HCT116 (cell line): ENCODE measurements at regions not wholly inside any gene's neighbourhood (a gene's known extent, or its start where the extent isn't known, plus 50 kb on each side); places are given as distances from the start of the nearest gene placed in this dataset.

Source experiments
- ATAC-seq: fragments of 200-7000 bp; cut with Tn5 transposase; 2 replicates; pipeline ENCODE4 v1.9.1; 2020; ENCODE audit warnings: mild to moderate bottlenecking, moderate library complexity
- BruUV-seq: library from RNA; stranded (reverse); fragments of 400-500 nt; replicated peaks from 2 replicates; lab custom pipeline; 2021; lab: Mats Ljungman, UMichigan
- CTCF ChIA-PET: fragments of 300-600 bp; sonication (Branson Sonifier 250); formaldehyde crosslinking; loops from one replicate; lab custom pipeline; 2021; ENCODE audit warnings: antibody characterized with exemption; lab: Charles Lee
- POLR2A ChIA-PET: fragments of 300-600, 350-600 bp; sonication (Branson Sonifier 250); formaldehyde crosslinking; loops from one replicate; lab custom pipeline; 2021; ENCODE audit warnings: antibody characterized with exemption; lab: Charles Lee
- RAD21 ChIA-PET, 2 experiments: fragments of 300-600 bp; sonication (Branson Sonifier 250); formaldehyde crosslinking; loops; one replicate each; lab custom pipeline; 2023; ENCODE audit warnings: low total read pairs in 2 of 2; ENCODE audit not compliant: uncharacterized antibody in 2 of 2, unreplicated experiment in 2 of 2, low non-redundant PET in 1 of 2; lab: Charles Lee
- DNase-seq: peaks from one replicate; pipeline ENCODE4 v3.0.0-alpha.2; 2010; ENCODE audit warnings: low read depth, low spot score
- H2AFZ ChIP-seq: fragments of 200-600 bp; shearing (Covaris generic), sonication (generic); 2 replicates; pipeline ENCODE4 v1.6.1; 2017; ENCODE audit warnings: low read depth, mixed run types, mixed read lengths, antibody characterized with exemption, low read length; ENCODE audit not compliant: poor library complexity, severe bottlenecking
- H3K27ac ChIP-seq: 2 replicates; pipeline ENCODE4 v1.5.1; 2012; ENCODE audit warnings: low read depth, low read length
- H3K27me3 ChIP-seq: fragments of 200-600 bp; sonication (generic); 2 replicates; pipeline ENCODE4 v1.6.1; 2016; ENCODE audit warnings: mixed run types, low read length, mixed read lengths; ENCODE audit not compliant: insufficient read depth
- H3K36me3 ChIP-seq, 2 experiments: fragments of 200-500 bp in 1 of 2; fragments of 200-600 bp in 1 of 2; sonication (Bioruptor generic) in 1 of 2; sonication (generic) in 1 of 2; 2 replicates each; pipeline versions ENCODE4 v1.5.1 to v1.6.1; 2014 to 2016; ENCODE audit warnings: low read length in 2 of 2, inconsistent platforms in 1 of 2, mixed read lengths in 1 of 2, mixed run types in 1 of 2; ENCODE audit not compliant: insufficient read depth in 2 of 2, control insufficient read depth in 1 of 2
- H3K4me1 ChIP-seq, 2 experiments: fragments of 200-600 bp in 1 of 2; sonication (generic) in 1 of 2; 2 replicates each; pipeline versions ENCODE4 v1.5.1 to v1.6.1; 2012 to 2017; ENCODE audit warnings: low read length in 2 of 2, inconsistent platforms in 1 of 2, mild to moderate bottlenecking in 1 of 2, mixed read lengths in 1 of 2, mixed run types in 1 of 2, moderate library complexity in 1 of 2; ENCODE audit not compliant: insufficient read depth in 2 of 2, control insufficient read depth in 1 of 2
- H3K4me2 ChIP-seq: fragments of 200-600 bp; sonication (generic); 2 replicates; pipeline ENCODE4 v1.6.1; 2017; ENCODE audit warnings: mixed run types, low read length, mixed read lengths
- H3K4me3 ChIP-seq, 2 experiments: fragments of 200-600 bp in 1 of 2; sonication (generic) in 1 of 2; replicated peaks in 1 of 2; 2 replicates each; pipeline ENCODE4 v1.5.1; 2011 to 2016; ENCODE audit warnings: low read length in 2 of 2, control low read depth in 1 of 2, low read depth in 1 of 2, mild to moderate bottlenecking in 1 of 2, mixed read lengths in 1 of 2, mixed run types in 1 of 2
- H3K79me2 ChIP-seq: fragments of 200-600 bp; sonication (generic); 2 replicates; pipeline ENCODE4 v1.6.1; 2017; ENCODE audit warnings: mild to moderate bottlenecking, mixed run types, low read length, moderate library complexity, mixed read lengths; ENCODE audit not compliant: insufficient read depth
- H3K9ac ChIP-seq: fragments of 200-600 bp; sonication (generic); 2 replicates; pipeline ENCODE4 v1.6.1; 2016; ENCODE audit warnings: low read length, mixed read lengths
- H3K9me2 ChIP-seq: fragments of 200-600 bp; sonication (generic), shearing (Covaris generic); 2 replicates; pipeline ENCODE4 v1.6.1; 2017; ENCODE audit warnings: mixed run types, mild to moderate bottlenecking, moderate library complexity; ENCODE audit not compliant: insufficient read depth
- H3K9me3 ChIP-seq, 2 experiments: fragments of 200-500 bp in 1 of 2; fragments of 200-600 bp in 1 of 2; sonication (Bioruptor generic) in 1 of 2; sonication (generic) in 1 of 2; 2 replicates each; pipeline ENCODE4 v1.6.1; 2014 to 2017; ENCODE audit warnings: low read length in 2 of 2, mixed read lengths in 2 of 2, inconsistent platforms in 1 of 2, low read depth in 1 of 2, mild to moderate bottlenecking in 1 of 2, mixed run types in 1 of 2, moderate library complexity in 1 of 2; ENCODE audit not compliant: control insufficient read depth in 1 of 2, insufficient read depth in 1 of 2
- H4K20me1 ChIP-seq: fragments of 200-600 bp; sonication (generic), shearing (Covaris generic); 2 replicates; pipeline ENCODE4 v1.6.1; 2017; ENCODE audit warnings: mixed run types, mild to moderate bottlenecking, moderate library complexity; ENCODE audit not compliant: insufficient read depth
- ATF3 ChIP-seq: IDR thresholded peaks from 2 replicates; pipeline ENCODE4 v1.6.1; 2012
- CBX3 ChIP-seq: IDR thresholded peaks from 2 replicates; pipeline ENCODE4 v1.6.1; 2012; ENCODE audit warnings: low read depth
- EZH2 ChIP-seq: fragments of 200-600 bp; sonication (generic); IDR thresholded peaks from 2 replicates; pipeline ENCODE4 v1.6.1; 2017; ENCODE audit warnings: antibody characterized with exemption, mixed run types
- RAD21 ChIP-seq: IDR thresholded peaks from 2 replicates; pipeline ENCODE4 v1.6.1; 2012; ENCODE audit warnings: low read depth, mild to moderate bottlenecking
- intact Hi-C: fragments of 100-400 bp; cut with micrococcal nuclease; formaldehyde crosslinking; loops from 2 replicates; pipeline ENCODE4 v1.10.0; 2022

- ChIA-PET POLR2A (no interaction called here), CTCF (interaction anchor here (1.3 kb wide), 1 partner anchor 10 kb away, joined by 3 read pairs; no protein-coding TSS in a partner anchor), RAD21 (no interaction called here)
- peaks cover 19% of the 10 kb centered on the region for H3K27me3 ChIP-seq
- DNase-seq (no peak), ATAC-seq (no peak)
- no peak overlapping the region for H2AFZ ChIP-seq
- H3K4me1 ChIP-seq, result no peaks in the 10 kb centered on the region
- TF ChIP-seq EZH2 (no peak), ATF3 (no peak), CBX3 (no peak)
- no peaks in the 10 kb centered on the region for H3K9me3 ChIP-seq
- H3K4me3 ChIP-seq, result no peak overlapping the region
- intact Hi-C loops, result loop anchor here (5.0 to 10.0 kb wide), 2 partner anchors 230 to 363 kb away; partner anchors contain the start of gene TLE3
- no peaks in the 10 kb centered on the region for H3K9me2 ChIP-seq
- H3K27ac ChIP-seq, result no peak overlapping the region
- H4K20me1 ChIP-seq, result no peaks in the 10 kb centered on the region
- H3K4me2 ChIP-seq, result no peak overlapping the region
- no peaks in the 10 kb centered on the region for H3K36me3 ChIP-seq
- H3K79me2 ChIP-seq, result no peaks in the 10 kb centered on the region
- no TSS peak for BruUV-seq
- H3K9ac ChIP-seq, result no peak overlapping the region
Measured at GRCh38 chr15:69734699-69735098, 282.1 kb downstream of the RPLP1 start.

- Histone ChIP-seq H3K4me3 (no peak overlapping the region), H3K9me3 (no peaks in the 10 kb centered on the region), H3K79me2 (no peaks in the 10 kb centered on the region), H3K9ac (no peak overlapping the region), H2AFZ (no peak overlapping the region), H3K4me1 (no peaks in the 10 kb centered on the region), H3K27me3 (peaks cover 19% of the 10 kb centered on the region), H4K20me1 (no peaks in the 10 kb centered on the region), H3K4me2 (no peak overlapping the region), H3K9me2 (no peaks in the 10 kb centered on the region), H3K36me3 (no peaks in the 10 kb centered on the region), H3K27ac (no peak overlapping the region)
- no peak for TF ChIP-seq RAD21
- no TSS peak for BruUV-seq
- DNase-seq, result no peak
- intact Hi-C loops, result loop anchor here (10.0 kb wide), 1 partner anchor 230 kb away; no protein-coding TSS in a partner anchor
- RAD21 ChIA-PET, result no interaction called here
- CTCF ChIA-PET, result no interaction called here
- no peak for ATAC-seq
- POLR2A ChIA-PET, result no interaction called here
Measured at GRCh38 chr15:69735121-69735520, 282.5 kb downstream of the RPLP1 start.
